CD4-positive, alpha-beta T cell (primary cell): ENCODE measurements at regions not wholly inside any gene's neighbourhood (a gene's known extent, or its start where the extent isn't known, plus 50 kb on each side); places are given as distances from the start of the nearest gene placed in this dataset.
"Not testable (repeated sequence)": the region's sequence is repeated elsewhere in the genome, so short reads cannot be mapped to it uniquely, and the experiment has no call there.

Experiments used
- ATAC-seq: fragments of 200-7000 bp; cut with Tn5 transposase; one replicate; pipeline ENCODE4 v1.10.0; 2022; ENCODE audit warnings: mild to moderate bottlenecking; ENCODE audit not compliant: poor library complexity
- CTCF ChIA-PET: fragments of 350-600 bp; sonication (Branson Sonifier 250); formaldehyde crosslinking; loops from one replicate; lab custom pipeline; 2021; ENCODE audit warnings: antibody characterized with exemption, inconsistent platforms; lab: Charles Lee
- POLR2A ChIA-PET: fragments of 350-600 bp; sonication (Branson Sonifier 250); formaldehyde crosslinking; loops from one replicate; lab custom pipeline; 2021; ENCODE audit warnings: antibody characterized with exemption, inconsistent platforms; lab: Charles Lee
- DNase-seq, 14 experiments: peaks; one replicate each; pipeline ENCODE4 v3.0.0-alpha.2; 2013 to 2020; ENCODE audit warnings: mixed read lengths in 2 of 14
- H3K27ac ChIP-seq, 2 donors: one replicate each; pipeline versions ENCODE4 v1.5.1 to v1.7.0; 2013; ENCODE audit warnings: low read length in 2 of 2, low read depth in 1 of 2, mild to moderate bottlenecking in 1 of 2
- H3K27me3 ChIP-seq, 2 experiments: 1 replicate in 1 of 2; 2 replicates in 1 of 2; pipeline versions ENCODE4 v1.6.1 to v1.7.0; 2013; ENCODE audit warnings: low read length in 2 of 2, control low read depth in 1 of 2, mild to moderate bottlenecking in 1 of 2, moderate library complexity in 1 of 2; ENCODE audit not compliant: insufficient read depth in 2 of 2, control insufficient read depth in 1 of 2
- H3K36me3 ChIP-seq: one replicate; pipeline ENCODE4 v1.6.1; 2013; ENCODE audit warnings: low read length, control low read depth; ENCODE audit not compliant: insufficient read depth
- H3K4me1 ChIP-seq: one replicate; pipeline ENCODE4 v1.6.1; 2013; ENCODE audit warnings: low read length, control low read depth; ENCODE audit not compliant: insufficient read depth
- H3K4me3 ChIP-seq: one replicate; pipeline ENCODE4 v1.5.1; 2013; ENCODE audit warnings: mild to moderate bottlenecking, low read length, moderate library complexity
- H3K9me3 ChIP-seq, 2 experiments: 1 replicate in 1 of 2; 2 replicates in 1 of 2; pipeline versions ENCODE4 v1.6.1 to v1.7.0; 2013; ENCODE audit warnings: low read length in 2 of 2, mild to moderate bottlenecking in 2 of 2, control low read depth in 1 of 2, moderate library complexity in 1 of 2; ENCODE audit not compliant: control insufficient read depth in 1 of 2, insufficient read depth in 1 of 2
- H3K27ac Mint-ChIP-seq: one replicate; pipeline ENCODE4 v1.8.0; 2020; ENCODE audit warnings: mixed read lengths
- H3K27me3 Mint-ChIP-seq: one replicate; pipeline ENCODE4 v1.8.0; 2021; ENCODE audit warnings: mixed read lengths
- H3K36me3 Mint-ChIP-seq: one replicate; pipeline ENCODE4 v1.8.0; 2021; ENCODE audit warnings: low read depth, mixed read lengths
- H3K4me1 Mint-ChIP-seq: one replicate; pipeline ENCODE4 v1.8.0; 2021; ENCODE audit warnings: low read depth, mixed read lengths
- H3K4me3 Mint-ChIP-seq: one replicate; pipeline ENCODE4 v1.8.0; 2020; ENCODE audit warnings: mild to moderate bottlenecking, mixed read lengths
- H3K9me3 Mint-ChIP-seq: one replicate; pipeline ENCODE4 v1.8.0; 2020; ENCODE audit warnings: mixed read lengths
- CTCF ChIP-seq: fragments of 200-600 bp; IDR thresholded peaks from one replicate; pipeline ENCODE4 v1.8.0; 2022; ENCODE audit warnings: antibody characterized with exemption, mild to moderate bottlenecking
- intact Hi-C, 2 experiments: fragments of 100-400 bp; cut with DNase I in 1 of 2; cut with micrococcal nuclease in 1 of 2; formaldehyde crosslinking; loops; one replicate each; pipeline versions ENCODE4 v1.15.1 to v1.9.0; 2023 to 2025; cut with DNase I, micrococcal nuclease

DNA sequence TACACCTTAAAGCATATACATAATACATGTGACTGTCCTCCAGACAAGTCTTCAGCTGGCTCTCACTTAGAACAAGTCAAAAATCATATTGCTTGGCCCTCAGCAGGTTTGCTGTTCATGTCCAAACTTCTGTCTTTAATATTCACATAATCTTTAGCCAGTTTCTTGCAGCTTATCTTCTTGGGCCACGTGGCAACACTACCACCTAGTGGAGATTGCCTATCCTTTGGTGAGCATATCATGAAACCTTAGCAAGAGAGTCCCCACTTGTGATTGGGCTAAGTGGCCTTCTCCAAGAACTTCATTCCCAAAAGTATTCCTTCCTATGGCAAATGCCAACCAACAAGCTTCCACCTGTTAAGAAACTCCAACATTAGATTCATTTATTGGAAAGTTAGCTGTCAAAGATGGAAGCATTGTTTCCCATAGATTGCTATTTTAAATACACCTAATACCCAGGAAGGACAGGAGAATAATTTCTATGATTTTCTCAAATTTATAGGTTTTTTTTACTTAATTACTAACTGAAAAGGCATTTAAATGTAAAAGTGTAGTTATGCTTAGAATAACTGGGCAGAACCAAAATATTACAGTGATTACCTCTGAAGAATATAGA lies 231.9 kb upstream of the INTU start:
- TF ChIP-seq CTCF = no peak
- Histone ChIP-seq H3K27me3 (no peaks in the 10 kb centered on the region), H3K9me3 (no peaks in the 10 kb centered on the region), H3K4me3 (no peak overlapping the region), H3K27ac (no peak overlapping the region), H3K36me3 (no peaks in the 10 kb centered on the region), H3K4me1 (no peaks in the 10 kb centered on the region)
- Mint-ChIP-seq H3K27ac (no peak overlapping the region), H3K4me3 (no peak overlapping the region), H3K27me3 (no peaks in the 10 kb centered on the region), H3K36me3 (no peaks in the 10 kb centered on the region), H3K9me3 (no peaks in the 10 kb centered on the region), H3K4me1 (no peaks in the 10 kb centered on the region)
- DNase-seq (no peak), ATAC-seq (no peak)
- ChIA-PET POLR2A (no interaction called here), CTCF (interaction anchor here (1.1 kb wide), 1 partner anchor 55 kb away, joined by 3 read pairs; no protein-coding TSS in a partner anchor)
- intact Hi-C loops = no loop called here

DNA sequence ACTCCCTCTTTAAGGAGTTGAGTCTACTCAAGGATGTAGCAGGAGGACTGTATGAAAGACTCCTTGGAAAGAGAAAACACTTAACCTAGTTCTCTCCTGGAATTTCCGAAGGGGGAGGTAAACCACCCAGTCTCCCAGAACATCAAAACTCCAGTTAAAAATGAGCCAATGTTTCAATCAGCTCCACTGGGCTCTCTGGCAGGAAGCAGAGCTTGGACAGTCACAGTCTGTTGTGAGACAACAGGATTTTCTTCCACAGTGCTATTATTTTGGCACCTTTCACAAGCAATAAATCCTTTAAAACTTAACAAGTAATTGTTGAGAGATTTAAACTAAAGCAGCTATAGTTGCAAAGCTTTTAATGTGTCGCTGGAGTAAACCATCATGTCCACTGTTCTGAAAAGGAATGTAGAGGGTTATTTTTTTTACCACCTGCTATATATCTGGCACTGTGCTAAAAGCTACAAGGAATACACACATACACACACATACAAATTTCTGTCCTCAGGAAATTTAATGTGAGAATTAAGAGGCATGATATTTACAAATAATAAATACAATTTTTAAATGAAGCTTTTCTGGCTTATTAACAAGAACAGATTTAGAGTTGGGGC lies 229.2 kb upstream of the INTU start:
- intact Hi-C loops = no loop called here
- Histone ChIP-seq H3K36me3 (no peaks in the 10 kb centered on the region), H3K4me1 (no peaks in the 10 kb centered on the region), H3K9me3 (peaks cover 0 to 3% of the 10 kb centered on the region in 2 experiments), H3K27me3 (no peaks in the 10 kb centered on the region), H3K4me3 (no peak overlapping the region), H3K27ac (no peak overlapping the region)
- H3K4me3 Mint-ChIP-seq = no peak overlapping the region
- no peaks in the 10 kb centered on the region for H3K36me3 Mint-ChIP-seq
- peaks cover 10% of the 10 kb centered on the region for H3K9me3 Mint-ChIP-seq
- no peak overlapping the region for H3K27ac Mint-ChIP-seq
- H3K4me1 Mint-ChIP-seq = no peaks in the 10 kb centered on the region
- DNase-seq = no peak
- ChIA-PET CTCF (no interaction called here), POLR2A (no interaction called here)
- no peaks in the 10 kb centered on the region for H3K27me3 Mint-ChIP-seq
- TF ChIP-seq CTCF = no peak
- no peak for ATAC-seq

GRCh38 chr4:127406187-127406586 lies 226.6 kb upstream of the INTU start:
- H3K27ac ChIP-seq = no peak overlapping the region
- ChIA-PET CTCF (no interaction called here), POLR2A (no interaction called here)
- no peaks in the 10 kb centered on the region for H3K36me3 ChIP-seq
- ATAC-seq (no peak), DNase-seq (no peak)
- H3K4me1 Mint-ChIP-seq = no peaks in the 10 kb centered on the region
- H3K36me3 Mint-ChIP-seq = no peaks in the 10 kb centered on the region
- H3K27me3 ChIP-seq = no peaks in the 10 kb centered on the region
- H3K9me3 ChIP-seq = peaks cover 0 to 3% of the 10 kb centered on the region in 2 experiments
- no peaks in the 10 kb centered on the region for H3K27me3 Mint-ChIP-seq
- H3K4me3 ChIP-seq = no peak overlapping the region
- H3K4me1 ChIP-seq = no peaks in the 10 kb centered on the region
- H3K9me3 Mint-ChIP-seq = peaks cover 10% of the 10 kb centered on the region
- no peak overlapping the region for H3K4me3 Mint-ChIP-seq
- intact Hi-C loops = no loop called here
- H3K27ac Mint-ChIP-seq = no peak overlapping the region
- TF ChIP-seq CTCF = no peak

- CTCF ChIA-PET, H3K36me3 Mint-ChIP-seq, H3K27ac Mint-ChIP-seq, H3K4me1 Mint-ChIP-seq, H3K4me3 ChIP-seq, H3K27me3 Mint-ChIP-seq, H3K4me3 Mint-ChIP-seq, H3K9me3 ChIP-seq, DNase-seq, ATAC-seq, H3K27ac ChIP-seq, H3K4me1 ChIP-seq, H3K36me3 ChIP-seq, POLR2A ChIA-PET, intact Hi-C loops, H3K27me3 ChIP-seq: not testable (repeated sequence)
- peaks cover 10% of the 10 kb centered on the region for H3K9me3 Mint-ChIP-seq
Observed at GRCh38 chr4:127407572-127407971, 225.2 kb upstream of the INTU start.
